NB4 (cell line): ENCODE measurements at regions not wholly inside any gene's neighbourhood (a gene's known extent, or its start where the extent isn't known, plus 50 kb on each side); places are given as distances from the start of the nearest gene placed in this dataset.

ENCODE experiments used
- DNase-seq: peaks from one replicate; pipeline ENCODE4 v3.0.0; 2010; ENCODE audit warnings: low read depth
- H3K4me3 ChIP-seq: one replicate; pipeline ENCODE4 v1.5.1; 2011; ENCODE audit warnings: mild to moderate bottlenecking, low read depth, low read length, moderate library complexity
- MYC ChIP-seq: IDR thresholded peaks from 2 replicates; pipeline ENCODE4 v1.6.1; 2011; ENCODE audit warnings: low read depth, low read length
- POLR2A ChIP-seq: IDR thresholded peaks from 2 replicates; pipeline ENCODE4 v1.6.1; 2011; ENCODE audit warnings: mild to moderate bottlenecking; ENCODE audit not compliant: insufficient read length; ENCODE audit errors: extremely low read depth
- TF ChIP-seq, protein P1 (sequence below): IDR thresholded peaks from 2 replicates; pipeline ENCODE4 v1.6.1; 2011; ENCODE audit warnings: low read depth, low read length
- TF ChIP-seq, protein P2 (sequence below): IDR thresholded peaks from one replicate; pipeline ENCODE4 v1.5.1; 2012; ENCODE audit warnings: low read depth, low read length

DNA sequence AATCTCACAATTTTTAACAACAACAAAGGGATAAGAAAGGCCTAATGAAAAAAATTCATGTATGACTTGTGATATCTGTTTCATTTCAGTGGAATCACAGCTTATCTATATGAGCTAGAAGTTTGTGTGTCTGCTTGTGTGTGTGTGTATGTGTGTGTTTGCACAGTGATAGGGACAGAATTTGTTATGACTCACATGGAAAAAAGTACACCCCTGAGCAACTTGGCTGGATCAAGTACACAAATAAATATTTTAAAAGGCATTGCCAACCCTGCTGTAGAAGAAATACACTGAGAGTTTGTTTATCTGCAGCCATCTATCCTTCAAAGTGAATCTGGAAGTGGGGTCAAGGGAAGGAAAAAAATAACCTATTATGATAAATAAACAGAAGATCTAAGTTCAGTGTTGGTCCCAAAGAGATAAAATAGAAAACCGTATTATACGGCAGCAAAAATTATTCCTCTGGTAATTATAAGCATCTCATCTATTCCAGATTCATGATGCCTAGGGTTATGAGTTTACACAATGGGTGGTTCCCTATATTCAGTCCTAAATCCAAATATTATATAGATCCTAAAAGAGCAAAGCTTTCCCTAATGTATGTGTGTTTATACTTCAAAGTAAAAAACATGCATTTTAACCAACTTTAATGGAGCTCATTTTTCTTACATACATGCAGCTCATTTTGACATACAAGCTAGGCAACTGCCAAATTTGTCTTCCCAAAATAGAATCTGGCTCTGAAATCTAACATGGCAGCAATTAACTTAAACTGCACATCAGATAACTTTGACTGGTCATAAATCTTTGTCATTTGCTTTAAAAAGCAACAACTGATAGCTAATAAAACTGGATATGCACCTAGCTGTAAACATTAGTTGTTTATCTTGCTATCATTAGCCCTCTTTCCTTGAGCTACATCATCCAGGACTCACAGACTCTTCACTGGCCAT lies 420.6 kb downstream of the IRS1 start:
- TF ChIP-seq MYC (no peak), POLR2A (no peak)
- TF ChIP-seq, protein P1, sequence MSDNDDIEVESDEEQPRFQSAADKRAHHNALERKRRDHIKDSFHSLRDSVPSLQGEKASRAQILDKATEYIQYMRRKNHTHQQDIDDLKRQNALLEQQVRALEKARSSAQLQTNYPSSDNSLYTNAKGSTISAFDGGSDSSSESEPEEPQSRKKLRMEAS, result no peak
- TF ChIP-seq, protein P2, sequence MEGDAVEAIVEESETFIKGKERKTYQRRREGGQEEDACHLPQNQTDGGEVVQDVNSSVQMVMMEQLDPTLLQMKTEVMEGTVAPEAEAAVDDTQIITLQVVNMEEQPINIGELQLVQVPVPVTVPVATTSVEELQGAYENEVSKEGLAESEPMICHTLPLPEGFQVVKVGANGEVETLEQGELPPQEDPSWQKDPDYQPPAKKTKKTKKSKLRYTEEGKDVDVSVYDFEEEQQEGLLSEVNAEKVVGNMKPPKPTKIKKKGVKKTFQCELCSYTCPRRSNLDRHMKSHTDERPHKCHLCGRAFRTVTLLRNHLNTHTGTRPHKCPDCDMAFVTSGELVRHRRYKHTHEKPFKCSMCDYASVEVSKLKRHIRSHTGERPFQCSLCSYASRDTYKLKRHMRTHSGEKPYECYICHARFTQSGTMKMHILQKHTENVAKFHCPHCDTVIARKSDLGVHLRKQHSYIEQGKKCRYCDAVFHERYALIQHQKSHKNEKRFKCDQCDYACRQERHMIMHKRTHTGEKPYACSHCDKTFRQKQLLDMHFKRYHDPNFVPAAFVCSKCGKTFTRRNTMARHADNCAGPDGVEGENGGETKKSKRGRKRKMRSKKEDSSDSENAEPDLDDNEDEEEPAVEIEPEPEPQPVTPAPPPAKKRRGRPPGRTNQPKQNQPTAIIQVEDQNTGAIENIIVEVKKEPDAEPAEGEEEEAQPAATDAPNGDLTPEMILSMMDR, result no peak
- no peak for DNase-seq
- H3K4me3 ChIP-seq, result no peak overlapping the region

DNA sequence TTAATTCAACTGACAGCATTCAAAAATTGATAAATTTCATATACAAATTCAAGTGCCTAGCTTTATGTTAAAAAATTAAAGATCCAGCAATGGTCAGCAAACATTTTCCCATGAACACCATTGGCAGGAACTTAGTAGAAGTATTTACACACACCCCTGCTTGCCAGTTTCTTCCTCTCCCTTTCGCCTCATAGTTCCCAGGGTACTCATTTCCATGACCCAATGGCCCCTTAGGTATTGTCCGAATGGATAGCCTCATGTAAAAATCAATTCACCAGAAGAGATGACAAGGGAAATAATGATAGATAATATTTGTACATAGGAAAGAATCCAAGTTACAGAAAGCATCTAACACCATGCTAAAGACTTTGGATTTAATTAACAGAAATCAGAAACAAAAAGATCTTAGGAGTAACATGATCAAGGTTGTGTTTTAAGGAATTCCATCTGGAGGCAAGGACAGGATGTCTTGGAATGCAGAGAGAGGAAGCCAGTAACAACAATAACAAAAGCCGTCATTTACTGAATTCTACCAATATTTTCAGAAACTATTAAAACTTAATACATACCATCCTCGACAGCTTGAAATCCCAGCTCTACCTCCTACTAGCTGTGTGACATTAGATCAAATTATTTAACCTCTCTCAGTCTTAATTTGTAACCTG lies 423.0 kb downstream of the IRS1 start:
- H3K4me3 ChIP-seq, result no peak overlapping the region
- no peak for DNase-seq
- TF ChIP-seq, protein P2, result no peak
- no peak for TF ChIP-seq MYC
- TF ChIP-seq POLR2A, result no peak
- TF ChIP-seq, protein P1, result no peak

DNA sequence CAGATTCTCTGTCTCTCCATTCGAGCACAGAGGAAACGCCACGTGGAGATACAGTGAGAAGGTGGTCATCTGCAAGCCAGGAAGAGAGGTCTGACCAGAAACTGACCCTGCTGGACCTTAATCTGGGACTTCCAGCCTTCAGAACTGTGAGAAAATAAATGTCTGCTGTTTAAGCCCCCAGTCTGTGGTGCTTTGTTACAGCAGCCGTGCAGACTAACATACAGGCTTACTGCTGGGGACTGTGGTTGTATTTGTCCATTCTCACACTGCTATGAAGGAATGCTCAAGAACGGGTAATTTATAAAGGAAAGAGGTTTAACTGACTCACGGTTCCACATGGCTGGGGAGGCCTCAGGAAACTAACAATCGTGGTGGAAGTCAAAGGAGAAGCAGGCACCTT lies 432.7 kb downstream of the IRS1 start:
- no peak overlapping the region for H3K4me3 ChIP-seq
- TF ChIP-seq, protein P2, result no peak
- TF ChIP-seq MYC (no peak), POLR2A (no peak)
- TF ChIP-seq, protein P1, result no peak
- DNase-seq, result no peak

DNA sequence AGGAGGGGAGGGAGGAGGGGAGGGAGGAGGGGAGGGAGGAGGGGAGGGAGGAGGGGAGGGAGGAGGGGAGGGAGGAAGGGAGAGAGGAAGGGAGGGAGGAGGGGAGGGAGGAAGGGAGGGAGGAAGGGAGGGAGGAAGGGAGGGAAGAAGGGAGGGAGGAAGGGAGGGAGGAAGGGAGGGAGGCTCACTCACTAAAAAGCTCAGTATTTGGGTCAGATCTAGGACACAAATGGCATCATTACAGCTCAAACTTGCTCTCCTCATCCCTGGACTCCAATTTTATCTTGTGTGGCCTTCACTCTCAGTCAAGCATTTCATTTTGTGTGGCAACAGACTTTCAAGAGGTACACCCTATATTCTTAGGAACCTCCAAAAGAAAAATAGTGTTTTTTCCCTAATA lies 435.4 kb downstream of the IRS1 start:
- no peak for DNase-seq
- TF ChIP-seq, protein P1, result no peak
- TF ChIP-seq, protein P2, result no peak
- TF ChIP-seq POLR2A, result no peak
- TF ChIP-seq MYC, result no peak
- H3K4me3 ChIP-seq, result no peak overlapping the region

DNA sequence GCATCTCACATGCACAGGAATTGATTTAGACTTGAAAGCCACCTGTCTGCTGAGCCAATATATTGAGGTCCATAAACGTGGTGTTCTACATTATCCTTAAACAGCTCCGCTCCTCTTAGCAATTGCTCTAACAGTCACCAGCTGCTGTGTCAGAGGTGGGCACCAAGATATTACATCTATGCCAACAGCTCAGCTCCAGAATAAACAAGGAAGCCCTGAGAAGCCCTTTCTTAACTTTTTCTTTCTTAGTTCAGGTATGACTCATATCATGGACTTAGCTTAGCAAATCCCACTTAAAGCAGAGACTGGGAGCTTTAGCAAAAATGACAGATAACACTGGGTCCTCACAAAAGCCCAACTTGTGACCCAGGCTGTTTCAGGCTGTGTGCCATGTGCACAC lies 436.6 kb downstream of the IRS1 start:
- TF ChIP-seq, protein P1, result no peak
- TF ChIP-seq, protein P2, result no peak
- TF ChIP-seq MYC (no peak), POLR2A (no peak)

More for the DNA sequence above, 436.6 kb downstream of the IRS1 start:
- no peak for DNase-seq
- H3K4me3 ChIP-seq, result no peak overlapping the region
